ENCODE measurements at regions not wholly inside any gene's neighbourhood (a gene's known extent, or its start where the extent isn't known, plus 50 kb on each side); places are given as distances from the start of the nearest gene placed in this dataset.

- DNase-seq (ENCODE audit: low read depth, low spot score), result no peak
Observed at GRCh38 chr11:24043842-24044241, 453.0 kb upstream of the LUZP2 start.

- DNase-seq (ENCODE audit: low read depth, low spot score), result no peak
Observed at GRCh38 chr11:24046731-24047130, 450.1 kb upstream of the LUZP2 start.

GRCh38 chr11:24056051-24056450, 440.8 kb upstream of the LUZP2 start:
- no peak for DNase-seq (ENCODE audit: low read depth, low spot score)

GRCh38 chr11:24060125-24060524, 436.7 kb upstream of the LUZP2 start:
- DNase-seq (ENCODE audit: low read depth, low spot score), result no peak

- peak; percentile 10 for DNase-seq (ENCODE audit: low read depth, low spot score)
Observed at GRCh38 chr11:24064309-24064903, 432.4 kb upstream of the LUZP2 start.

GRCh38 chr11:24068197-24068596, 428.7 kb upstream of the LUZP2 start:
- DNase-seq (ENCODE audit: low read depth, low spot score), result no peak

GRCh38 chr11:24070435-24070834, 426.4 kb upstream of the LUZP2 start:
- no peak for DNase-seq (ENCODE audit: low read depth, low spot score)

- DNase-seq (ENCODE audit: low read depth, low spot score), result no peak
Observed at GRCh38 chr11:24078018-24078417, 418.8 kb upstream of the LUZP2 start.

- DNase-seq (ENCODE audit: low read depth, low spot score), result no peak
Observed at GRCh38 chr11:24082241-24082640, 414.6 kb upstream of the LUZP2 start.

- DNase-seq (ENCODE audit: low read depth, low spot score), result no peak
Observed at GRCh38 chr11:24082860-24083259, 414.0 kb upstream of the LUZP2 start.

GRCh38 chr11:24084956-24085355, 411.9 kb upstream of the LUZP2 start:
- no peak for DNase-seq (ENCODE audit: low read depth, low spot score)

- no peak for DNase-seq (ENCODE audit: low read depth, low spot score)
Observed at GRCh38 chr11:24086921-24087320, 409.9 kb upstream of the LUZP2 start.

GRCh38 chr11:24091594-24091993, 405.3 kb upstream of the LUZP2 start:
- DNase-seq (ENCODE audit: low read depth, low spot score), result no peak

GRCh38 chr11:24093375-24093774, 403.5 kb upstream of the LUZP2 start:
- no peak for DNase-seq (ENCODE audit: low read depth, low spot score)

- DNase-seq (ENCODE audit: low read depth, low spot score), result no peak
Observed at GRCh38 chr11:24108609-24109008, 388.2 kb upstream of the LUZP2 start.

- DNase-seq (ENCODE audit: low read depth, low spot score), result no peak
Observed at GRCh38 chr11:24122291-24122690, 374.6 kb upstream of the LUZP2 start.

GRCh38 chr11:24124876-24125275, 372.0 kb upstream of the LUZP2 start:
- DNase-seq (ENCODE audit: low read depth, low spot score), result no peak

GRCh38 chr11:24131698-24132097, 365.2 kb upstream of the LUZP2 start:
- DNase-seq (ENCODE audit: low read depth, low spot score), result no peak

- no peak for DNase-seq (ENCODE audit: low read depth, low spot score)
Observed at GRCh38 chr11:24132471-24132870, 364.4 kb upstream of the LUZP2 start.

- no peak for DNase-seq (ENCODE audit: low read depth, low spot score)
Observed at GRCh38 chr11:24134879-24135589, 361.8 kb upstream of the LUZP2 start.

- DNase-seq (ENCODE audit: low read depth, low spot score), result no peak
Observed at GRCh38 chr11:24142062-24142461, 354.8 kb upstream of the LUZP2 start.

- DNase-seq (ENCODE audit: low read depth, low spot score), result no peak
Observed at GRCh38 chr11:24145411-24145810, 351.4 kb upstream of the LUZP2 start.

- no peak for DNase-seq (ENCODE audit: low read depth, low spot score)
Observed at GRCh38 chr11:24153337-24153736, 343.5 kb upstream of the LUZP2 start.

- DNase-seq (ENCODE audit: low read depth, low spot score), result no peak
Observed at GRCh38 chr11:24155792-24156191, 341.1 kb upstream of the LUZP2 start.
